ENCODE measurements at regions not wholly inside any gene's neighbourhood (a gene's known extent, or its start where the extent isn't known, plus 50 kb on each side); places are given as distances from the start of the nearest gene placed in this dataset.
"Not testable (repeated sequence)": the region's sequence is repeated elsewhere in the genome, so short reads cannot be mapped to it uniquely, and the experiment has no call there.

- no peak for DNase-seq (ENCODE audit: low spot score)
These were observed 300.5 kb downstream of the CCDC74A start for GRCh38 chr2:131828164-131828561.

GRCh38 chr2:131828633-131829455, 301.2 kb downstream of the CCDC74A start:
- not testable (repeated sequence) for DNase-seq (ENCODE audit: low spot score)

GRCh38 chr2:131829456-131830241, 302.0 kb downstream of the CCDC74A start:
- DNase-seq (ENCODE audit: low spot score) = not testable (repeated sequence)

GRCh38 chr2:131830242-131830945, 302.7 kb downstream of the CCDC74A start:
- not testable (repeated sequence) for DNase-seq (ENCODE audit: low spot score)

GRCh38 chr2:131830946-131831310, 303.2 kb downstream of the CCDC74A start:
- not testable (repeated sequence) for DNase-seq (ENCODE audit: low spot score)

GRCh38 chr2:131831450-131832208, 303.9 kb downstream of the CCDC74A start:
- not testable (repeated sequence) for DNase-seq (ENCODE audit: low spot score)

- not testable (repeated sequence) for DNase-seq (ENCODE audit: low spot score)
These were observed 304.6 kb downstream of the CCDC74A start for GRCh38 chr2:131832209-131832780.

- not testable (repeated sequence) for DNase-seq (ENCODE audit: low spot score)
These were observed 305.2 kb downstream of the CCDC74A start for GRCh38 chr2:131832917-131833316.

- not testable (repeated sequence) for DNase-seq (ENCODE audit: low spot score)
These were observed 305.9 kb downstream of the CCDC74A start for GRCh38 chr2:131833367-131834202.

GRCh38 chr2:131834203-131835020, 306.7 kb downstream of the CCDC74A start:
- not testable (repeated sequence) for DNase-seq (ENCODE audit: low spot score)

GRCh38 chr2:131835022-131835421, 307.3 kb downstream of the CCDC74A start:
- DNase-seq (ENCODE audit: low spot score) = not testable (repeated sequence)

GRCh38 chr2:131835621-131836091, 308.0 kb downstream of the CCDC74A start:
- DNase-seq (ENCODE audit: low spot score) = no peak

GRCh38 chr2:131836116-131836515, 308.4 kb downstream of the CCDC74A start:
- not testable (repeated sequence) for DNase-seq (ENCODE audit: low spot score)

- not testable (repeated sequence) for DNase-seq (ENCODE audit: low spot score)
These were observed 316.4 kb downstream of the CCDC74A start for GRCh38 chr2:131844044-131844443.

- DNase-seq (ENCODE audit: low spot score) = not testable (repeated sequence)
These were observed 305.6 kb downstream of the ANKRD30BL start for GRCh38 chr2:131856202-131856601.

GRCh38 chr2:131858197-131858596, 303.6 kb downstream of the ANKRD30BL start:
- not testable (repeated sequence) for DNase-seq (ENCODE audit: low spot score)

Measured in COLO829 (cell line).